HG03045 (cell line): ENCODE measurements at regions not wholly inside any gene's neighbourhood (a gene's known extent, or its start where the extent isn't known, plus 50 kb on each side); places are given as distances from the start of the nearest gene placed in this dataset.

Experiments
- ATAC-seq: cut with Tn5 transposase; IDR thresholded peaks from one replicate; pipeline ENCODE4 v1.9.1; 2021; ENCODE audit warnings: mild to moderate bottlenecking, moderate library complexity; ENCODE audit not compliant: unreplicated experiment

GRCh38 chr18:43481069-43481468 lies 203.8 kb upstream of the SYT4 start:
- ATAC-seq, result no peak

GRCh38 chr18:43482136-43482535 lies 204.8 kb upstream of the SYT4 start:
- ATAC-seq, result no peak

GRCh38 chr18:43482600-43482999 lies 205.3 kb upstream of the SYT4 start:
- ATAC-seq, result no peak

GRCh38 chr18:43484710-43485109 lies 207.4 kb upstream of the SYT4 start:
- ATAC-seq, result no peak

GRCh38 chr18:43485545-43485963 lies 208.3 kb upstream of the SYT4 start:
- ATAC-seq, result no peak

- no peak for ATAC-seq
These were observed 209.2 kb upstream of the SYT4 start for GRCh38 chr18:43486462-43486861.

GRCh38 chr18:43501099-43501498 lies 223.8 kb upstream of the SYT4 start:
- no peak for ATAC-seq

GRCh38 chr18:43506935-43507334 lies 229.6 kb upstream of the SYT4 start:
- ATAC-seq, result no peak

- no peak for ATAC-seq
These were observed 230.7 kb upstream of the SYT4 start for GRCh38 chr18:43507842-43508481.

GRCh38 chr18:43514747-43515146 lies 237.5 kb upstream of the SYT4 start:
- no peak for ATAC-seq

- no peak for ATAC-seq
These were observed 238.2 kb upstream of the SYT4 start for GRCh38 chr18:43515481-43515880.

GRCh38 chr18:43524260-43524659 lies 247.0 kb upstream of the SYT4 start:
- no peak for ATAC-seq

GRCh38 chr18:43525169-43525568 lies 247.9 kb upstream of the SYT4 start:
- ATAC-seq, result no peak

- no peak for ATAC-seq
These were observed 249.3 kb upstream of the SYT4 start for GRCh38 chr18:43526426-43527145.

GRCh38 chr18:43531438-43531837 lies 254.1 kb upstream of the SYT4 start:
- ATAC-seq, result no peak

GRCh38 chr18:43533371-43533770 lies 256.1 kb upstream of the SYT4 start:
- no peak for ATAC-seq

- no peak for ATAC-seq
These were observed 257.2 kb upstream of the SYT4 start for GRCh38 chr18:43534511-43534910.

GRCh38 chr18:43539862-43540261 lies 262.6 kb upstream of the SYT4 start:
- no peak for ATAC-seq

- no peak for ATAC-seq
These were observed 264.7 kb upstream of the SYT4 start for GRCh38 chr18:43542016-43542415.

- ATAC-seq, result no peak
These were observed 265.9 kb upstream of the SYT4 start for GRCh38 chr18:43543236-43543635.

- no peak for ATAC-seq
These were observed 270.2 kb upstream of the SYT4 start for GRCh38 chr18:43547456-43547855.

GRCh38 chr18:43559507-43559906 lies 282.2 kb upstream of the SYT4 start:
- ATAC-seq, result no peak

GRCh38 chr18:43563780-43564179 lies 286.5 kb upstream of the SYT4 start:
- ATAC-seq, result no peak
